ENCODE measurements at regions not wholly inside any gene's neighbourhood (a gene's known extent, or its start where the extent isn't known, plus 50 kb on each side); places are given as distances from the start of the nearest gene placed in this dataset.
"Not testable (repeated sequence)": the region's sequence is repeated elsewhere in the genome, so short reads cannot be mapped to it uniquely, and the experiment has no call there.

DNA sequence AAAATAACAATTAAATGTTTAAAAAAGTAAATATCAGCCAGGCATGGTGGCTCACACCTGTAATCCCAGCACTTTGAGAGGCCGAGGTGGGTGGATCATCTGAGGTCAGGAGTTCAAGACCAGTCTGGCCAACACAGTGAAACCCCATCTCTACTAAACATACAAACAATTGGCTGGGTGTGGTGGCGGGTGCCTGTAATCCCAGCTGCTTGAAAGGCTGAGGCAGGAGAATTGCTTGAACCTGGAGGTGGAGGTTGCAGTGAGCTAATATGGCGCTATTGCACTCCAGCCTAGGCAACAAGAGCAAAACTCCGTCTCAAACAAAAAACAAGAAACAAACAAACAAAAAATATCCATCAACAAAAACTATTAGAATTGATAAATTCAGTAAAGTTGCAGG, 77.5 kb downstream of the SNX5 start:
- DNase-seq (ENCODE audit: extremely low spot score); POLR2A ChIA-PET: not testable (repeated sequence)
- CTCF ChIA-PET: interaction anchor here (2.4 kb wide), 1 partner anchor 209 kb away, joined by 5 read pairs; the partner anchor contains the start of gene RRBP1

DNA sequence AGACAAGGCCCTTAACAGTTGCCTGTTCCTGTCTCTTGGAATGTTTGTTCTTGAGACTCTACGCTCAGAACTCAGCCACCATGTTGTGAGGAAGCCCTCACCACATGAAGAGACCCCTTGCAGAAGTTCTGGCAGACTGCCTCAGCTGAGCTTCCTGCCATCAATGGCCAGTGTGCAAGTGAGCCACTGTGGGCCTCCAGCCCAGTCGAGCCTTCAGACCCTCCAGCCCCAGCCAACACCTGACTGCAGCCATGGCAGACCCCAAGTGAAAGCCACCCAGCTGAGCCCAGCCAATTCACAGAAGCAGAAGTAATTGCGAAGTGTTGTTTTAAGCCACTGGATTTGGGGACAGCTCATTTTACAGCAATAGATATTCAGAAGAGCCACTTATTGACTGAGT, 78.3 kb downstream of the SNX5 start:
- CTCF ChIA-PET: interaction anchor here (2.4 kb wide), 1 partner anchor 208 kb away, joined by 5 read pairs; the partner anchor contains the start of gene RRBP1
- DNase-seq (ENCODE audit: extremely low spot score): no peak
- TF ChIP-seq, protein P1, sequence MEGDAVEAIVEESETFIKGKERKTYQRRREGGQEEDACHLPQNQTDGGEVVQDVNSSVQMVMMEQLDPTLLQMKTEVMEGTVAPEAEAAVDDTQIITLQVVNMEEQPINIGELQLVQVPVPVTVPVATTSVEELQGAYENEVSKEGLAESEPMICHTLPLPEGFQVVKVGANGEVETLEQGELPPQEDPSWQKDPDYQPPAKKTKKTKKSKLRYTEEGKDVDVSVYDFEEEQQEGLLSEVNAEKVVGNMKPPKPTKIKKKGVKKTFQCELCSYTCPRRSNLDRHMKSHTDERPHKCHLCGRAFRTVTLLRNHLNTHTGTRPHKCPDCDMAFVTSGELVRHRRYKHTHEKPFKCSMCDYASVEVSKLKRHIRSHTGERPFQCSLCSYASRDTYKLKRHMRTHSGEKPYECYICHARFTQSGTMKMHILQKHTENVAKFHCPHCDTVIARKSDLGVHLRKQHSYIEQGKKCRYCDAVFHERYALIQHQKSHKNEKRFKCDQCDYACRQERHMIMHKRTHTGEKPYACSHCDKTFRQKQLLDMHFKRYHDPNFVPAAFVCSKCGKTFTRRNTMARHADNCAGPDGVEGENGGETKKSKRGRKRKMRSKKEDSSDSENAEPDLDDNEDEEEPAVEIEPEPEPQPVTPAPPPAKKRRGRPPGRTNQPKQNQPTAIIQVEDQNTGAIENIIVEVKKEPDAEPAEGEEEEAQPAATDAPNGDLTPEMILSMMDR (IDR thresholded peaks at IDR 0.05; ENCODE audit: control extremely low read depth, extremely low read depth, low read depth, missing control alignments): no peak
- POLR2A ChIA-PET: no interaction called here

- ChIA-PET CTCF (interaction anchor here (0.9 to 2.4 kb wide), 2 partner anchors 8 to 207 kb away, joined by 3 to 5 read pairs; partner anchors contain the start of gene RRBP1), POLR2A (no interaction called here)
- TF ChIP-seq, protein P1 (IDR thresholded peaks at IDR 0.05; ENCODE audit: control extremely low read depth, extremely low read depth, low read depth, missing control alignments): no peak
- DNase-seq (ENCODE audit: extremely low spot score): no peak
Measured at GRCh38 chr20:17889226-17889625, 79.4 kb downstream of the SNX5 start.

- no peak for DNase-seq (ENCODE audit: extremely low spot score)
- TF ChIP-seq, protein P1 (IDR thresholded peaks at IDR 0.05; ENCODE audit: control extremely low read depth, extremely low read depth, low read depth, missing control alignments): no peak
- ChIA-PET POLR2A (no interaction called here), CTCF (interaction anchor here (1.0 to 2.6 kb wide), 2 partner anchors 10 to 11 kb away, joined by 3 to 11 read pairs; no protein-coding TSS in a partner anchor)
Measured at GRCh38 chr20:17888044-17888443, 80.5 kb downstream of the SNX5 start.

- DNase-seq (ENCODE audit: extremely low spot score): no peak
- ChIA-PET POLR2A (no interaction called here), CTCF (interaction anchor here (1.0 to 2.6 kb wide), 2 partner anchors 11 to 12 kb away, joined by 3 to 11 read pairs; no protein-coding TSS in a partner anchor)
- TF ChIP-seq, protein P1 (IDR thresholded peaks at IDR 0.05; ENCODE audit: control extremely low read depth, extremely low read depth, low read depth, missing control alignments): no peak
Measured at GRCh38 chr20:17887331-17888030, 81.1 kb downstream of the SNX5 start.

GRCh38 chr20:17885544-17885943, 83.0 kb downstream of the SNX5 start:
- TF ChIP-seq, protein P1 (IDR thresholded peaks at IDR 0.05; ENCODE audit: control extremely low read depth, extremely low read depth, low read depth, missing control alignments): no peak
- ChIA-PET CTCF (interaction anchor here (1.2 to 2.0 kb wide), 5 partner anchors 9 to 17 kb away, joined by 3 to 7 read pairs (median 5); no protein-coding TSS in a partner anchor), POLR2A (no interaction called here)
- DNase-seq (ENCODE audit: extremely low spot score): no peak

DNA sequence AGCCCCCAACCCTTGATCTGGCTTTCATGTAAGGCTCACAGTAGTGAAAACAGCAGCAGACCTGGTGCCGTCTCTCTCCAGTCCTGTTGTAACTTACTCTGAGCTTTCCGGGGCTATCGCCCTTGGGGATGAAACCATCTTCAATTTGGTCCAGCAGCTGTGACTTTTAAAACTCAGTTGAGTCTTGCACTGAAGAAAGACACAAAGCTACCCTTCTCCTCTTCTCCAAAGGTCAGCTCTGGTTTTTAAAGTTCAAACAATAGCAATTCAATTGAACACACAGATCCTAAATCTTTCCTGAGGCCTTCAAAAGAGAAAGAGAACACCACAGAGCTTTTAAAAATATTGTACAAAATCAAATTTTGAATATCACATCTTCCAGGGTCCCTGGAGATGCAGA, 83.5 kb downstream of the SNX5 start:
- DNase-seq (ENCODE audit: extremely low spot score): no peak
- ChIA-PET POLR2A (no interaction called here), CTCF (interaction anchor here (1.2 to 2.0 kb wide), 5 partner anchors 10 to 17 kb away, joined by 3 to 7 read pairs (median 5); no protein-coding TSS in a partner anchor)
- TF ChIP-seq, protein P1 (IDR thresholded peaks at IDR 0.05; ENCODE audit: control extremely low read depth, extremely low read depth, low read depth, missing control alignments): no peak

Data from GM10248 (cell line).